ENCODE measurements at regions not wholly inside any gene's neighbourhood (a gene's known extent, or its start where the extent isn't known, plus 50 kb on each side); places are given as distances from the start of the nearest gene placed in this dataset.

DNA sequence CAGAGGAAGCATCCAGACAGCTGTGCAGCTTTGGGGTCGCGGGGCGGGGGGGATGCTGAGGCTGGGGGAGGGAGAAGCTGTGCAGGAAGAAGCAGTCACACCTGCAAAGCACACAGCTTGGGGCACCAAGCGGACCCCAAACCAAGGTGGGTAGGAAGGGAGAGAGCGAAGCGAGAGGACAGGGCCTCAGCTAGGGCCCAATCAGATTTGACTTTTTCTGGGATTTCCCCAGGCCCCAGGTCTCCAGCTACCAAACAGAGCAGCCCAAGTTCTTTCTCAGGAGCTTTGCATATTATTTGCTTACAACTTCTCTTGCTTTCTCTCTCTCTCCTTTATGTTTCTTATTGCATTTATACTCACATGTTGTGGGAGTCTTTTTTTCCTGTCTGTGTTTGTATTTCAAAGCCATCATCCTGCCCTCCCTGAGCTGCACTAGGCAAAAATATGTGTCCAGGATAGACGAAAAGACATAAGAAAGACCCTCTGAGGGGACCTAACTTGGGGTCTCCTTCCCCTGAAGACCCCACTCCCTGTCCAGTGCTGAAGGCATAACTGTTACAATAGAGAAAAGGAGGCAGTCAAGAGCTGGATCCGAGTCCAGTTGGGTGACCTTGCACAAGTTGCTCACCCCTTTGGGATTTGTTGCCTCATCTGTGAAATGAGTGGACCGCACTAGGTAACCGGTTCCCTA lies 50.6 kb upstream of the SMNDC1 start:
- in situ Hi-C loops (cut with HindIII; ENCODE audit: extremely low pct_ligation_motif_present, low pct_unique_long_range_greater_than_20kb), result no loop called here
- H4K20me1 ChIP-seq (ENCODE audit: insufficient read depth, low read length), result no peaks in the 10 kb centered on the region
- no peaks in the 10 kb centered on the region for H3K36me3 ChIP-seq (replicated peaks in 1 of 2; ENCODE audit: control insufficient read depth in 1 of 2, insufficient read depth in 2 of 2, low read length in 2 of 2)
- H3K9me3 ChIP-seq (ENCODE audit: low read length), result no peaks in the 10 kb centered on the region
- DNase-seq (ENCODE audit: low spot score) (no peak), ATAC-seq (no peak), FAIRE-seq (no peak)
- ChIA-PET CTCF (ENCODE audit: low intra/inter-chr PET ratio, low total read pairs) (interaction anchor here (1.5 to 4.1 kb wide), 2 partner anchors 57 to 191 kb away, joined by 4 to 27 read pairs; no protein-coding TSS in a partner anchor), POLR2A (no interaction called here)
- peaks cover 14% of the 10 kb centered on the region for H3K4me1 ChIP-seq (ENCODE audit: insufficient read depth, low read length)
- no peak for TF ChIP-seq FOXA3 (CRISPR knock-in tag; IDR thresholded peaks at IDR 0.05)
- TF ChIP-seq WIZ (CRISPR knock-in tag; IDR thresholded peaks at IDR 0.05), result no peak
- no peak for TF ChIP-seq BCL6 (CRISPR knock-in tag; IDR thresholded peaks at IDR 0.05)
- TF ChIP-seq PRMT3 (CRISPR knock-in tag; IDR thresholded peaks at IDR 0.05; ENCODE audit: borderline replicate concordance, low read depth), result no peak
- TF ChIP-seq, protein P1, sequence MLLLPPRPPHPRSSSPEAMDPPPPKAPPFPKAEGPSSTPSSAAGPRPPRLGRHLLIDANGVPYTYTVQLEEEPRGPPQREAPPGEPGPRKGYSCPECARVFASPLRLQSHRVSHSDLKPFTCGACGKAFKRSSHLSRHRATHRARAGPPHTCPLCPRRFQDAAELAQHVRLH (CRISPR knock-in tag; IDR thresholded peaks at IDR 0.05; ENCODE audit: borderline replicate concordance, low read depth), result no peak
- TF ChIP-seq CENPT (CRISPR knock-in tag; IDR thresholded peaks at IDR 0.05; ENCODE audit: low read depth), result no peak
- TF ChIP-seq SMAD1 (CRISPR knock-in tag; IDR thresholded peaks at IDR 0.05; ENCODE audit: borderline replicate concordance, low read depth), result no peak
- no peak for TF ChIP-seq MIER3 (CRISPR knock-in tag; IDR thresholded peaks at IDR 0.05; ENCODE audit: borderline replicate concordance)
- TF ChIP-seq SMYD3 (CRISPR knock-in tag; IDR thresholded peaks at IDR 0.05), result no peak
- TF ChIP-seq KDM1A (CRISPR knock-in tag; IDR thresholded peaks at IDR 0.05), result no peak
- no peak for TF ChIP-seq SIX1 (CRISPR knock-in tag; IDR thresholded peaks at IDR 0.05; ENCODE audit: borderline replicate concordance)
- no peak for TF ChIP-seq KAT7 (CRISPR knock-in tag; IDR thresholded peaks at IDR 0.05; ENCODE audit: borderline replicate concordance)
- TF ChIP-seq IRX3 (CRISPR knock-in tag; IDR thresholded peaks at IDR 0.05; ENCODE audit: borderline replicate concordance, low read depth), result no peak
- TF ChIP-seq ZNF546 (CRISPR knock-in tag; conservative IDR thresholded peaks at IDR 0.05), result no peak
- TF ChIP-seq, protein P2, sequence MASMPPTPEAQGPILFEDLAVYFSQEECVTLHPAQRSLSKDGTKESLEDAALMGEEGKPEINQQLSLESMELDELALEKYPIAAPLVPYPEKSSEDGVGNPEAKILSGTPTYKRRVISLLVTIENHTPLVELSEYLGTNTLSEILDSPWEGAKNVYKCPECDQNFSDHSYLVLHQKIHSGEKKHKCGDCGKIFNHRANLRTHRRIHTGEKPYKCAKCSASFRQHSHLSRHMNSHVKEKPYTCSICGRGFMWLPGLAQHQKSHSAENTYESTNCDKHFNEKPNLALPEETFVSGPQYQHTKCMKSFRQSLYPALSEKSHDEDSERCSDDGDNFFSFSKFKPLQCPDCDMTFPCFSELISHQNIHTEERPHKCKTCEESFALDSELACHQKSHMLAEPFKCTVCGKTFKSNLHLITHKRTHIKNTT (CRISPR knock-in tag; IDR thresholded peaks at IDR 0.05), result no peak
- TF ChIP-seq FOXP1 (IDR thresholded peaks at IDR 0.05), result no peak
- TF ChIP-seq FOXP1 (CRISPR knock-in tag; IDR thresholded peaks at IDR 0.05), result no peak
- TF ChIP-seq ZNF263 (CRISPR knock-in tag; IDR thresholded peaks at IDR 0.05), result no peak
- TF ChIP-seq, protein P3, sequence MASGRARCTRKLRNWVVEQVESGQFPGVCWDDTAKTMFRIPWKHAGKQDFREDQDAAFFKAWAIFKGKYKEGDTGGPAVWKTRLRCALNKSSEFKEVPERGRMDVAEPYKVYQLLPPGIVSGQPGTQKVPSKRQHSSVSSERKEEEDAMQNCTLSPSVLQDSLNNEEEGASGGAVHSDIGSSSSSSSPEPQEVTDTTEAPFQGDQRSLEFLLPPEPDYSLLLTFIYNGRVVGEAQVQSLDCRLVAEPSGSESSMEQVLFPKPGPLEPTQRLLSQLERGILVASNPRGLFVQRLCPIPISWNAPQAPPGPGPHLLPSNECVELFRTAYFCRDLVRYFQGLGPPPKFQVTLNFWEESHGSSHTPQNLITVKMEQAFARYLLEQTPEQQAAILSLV (CRISPR knock-in tag; IDR thresholded peaks at IDR 0.05; ENCODE audit: borderline replicate concordance), result no peak
- no peak for TF ChIP-seq ZNF563 (CRISPR knock-in tag; IDR thresholded peaks at IDR 0.05)
- no peak overlapping the region for H3K9ac ChIP-seq (ENCODE audit: insufficient read depth, low read depth, low read length)
- no peak overlapping the region for H2AFZ ChIP-seq (ENCODE audit: low read length)
- H3K27me3 ChIP-seq (ENCODE audit: control insufficient read depth in 1 of 2, insufficient read depth in 2 of 2, low read length in 2 of 2), result peaks cover 0 to 33% of the 10 kb centered on the region in 2 experiments; a peak in 2 of 5 replicates
- no peak overlapping the region for H3K4me2 ChIP-seq (ENCODE audit: low read depth, low read length)
- no peak overlapping the region for H3K27ac ChIP-seq (ENCODE audit: extremely low read length, insufficient read depth, low read length)
- no peaks in the 10 kb centered on the region for H3K79me2 ChIP-seq (ENCODE audit: insufficient read depth, low read length)
- intact Hi-C loops (cut with micrococcal nuclease; ENCODE audit: unreplicated experiment), result no loop called here
- WGBS (ENCODE audit: low lambda C conversion rate), result 50% methylated on average over 7 of the region's 10 CpGs
- H3K4me3 ChIP-seq (replicated peaks in 1 of 3; ENCODE audit: insufficient read depth in 1 of 3, low read depth in 2 of 3, low read length in 3 of 3), result no peak overlapping the region
- no TSS peak for BruUV-seq (replicated peaks)

Measured in HepG2 (cell line).